ENCODE measurements at regions not wholly inside any gene's neighbourhood (a gene's known extent, or its start where the extent isn't known, plus 50 kb on each side); places are given as distances from the start of the nearest gene placed in this dataset.

- TF ChIP-seq CTCF (IDR thresholded peaks at IDR 0.05) (no peak), POLR2AphosphoS5 (IDR thresholded peaks at IDR 0.05; ENCODE audit: low read depth, low read length) (no peak), REST (IDR thresholded peaks at IDR 0.05; ENCODE audit: insufficient read depth in 1 of 2, low read depth in 2 of 2, low read length in 1 of 2) (no peak), SIN3A (IDR thresholded peaks at IDR 0.05; ENCODE audit: borderline replicate concordance, insufficient read depth, low read depth, low read length) (no peak), TCF7L2 (IDR thresholded peaks at IDR 0.05; ENCODE audit: low read depth, low read length) (no peak)
- in situ Hi-C loops (cut with HindIII; ENCODE audit: low pct_unique_long_range_greater_than_20kb, low sequenced_read_pairs), result no loop called here
- intact Hi-C loops (cut with micrococcal nuclease; ENCODE audit: unreplicated experiment), result no loop called here
- no TSS peak for BruUV-seq (replicated peaks)
- H3K27me3 ChIP-seq (ENCODE audit: control insufficient read depth, insufficient read depth, low read length), result no peaks in the 10 kb centered on the region
- no peak overlapping the region for H3K27ac ChIP-seq (ENCODE audit: low read length)
- H3K36me3 ChIP-seq (ENCODE audit: control insufficient read depth, insufficient read depth, low read length), result no peaks in the 10 kb centered on the region
- DNase-seq (ENCODE audit: low read depth, low spot score) (no peak), ATAC-seq (no peak)
- ChIA-PET POLR2A (no interaction called here), CTCF (no interaction called here)
- H3K4me1 ChIP-seq (ENCODE audit: control insufficient read depth, insufficient read depth, low read length), result no peaks in the 10 kb centered on the region
- H3K9me3 ChIP-seq (ENCODE audit: control insufficient read depth, insufficient read depth, low read depth, low read length), result no peaks in the 10 kb centered on the region
- no peak overlapping the region for H3K4me3 ChIP-seq (ENCODE audit: low read depth in 2 of 2, low read length in 2 of 2)
These were observed 438.6 kb downstream of the KLF5 start for GRCh38 chr13:73497430-73497829.

DNA sequence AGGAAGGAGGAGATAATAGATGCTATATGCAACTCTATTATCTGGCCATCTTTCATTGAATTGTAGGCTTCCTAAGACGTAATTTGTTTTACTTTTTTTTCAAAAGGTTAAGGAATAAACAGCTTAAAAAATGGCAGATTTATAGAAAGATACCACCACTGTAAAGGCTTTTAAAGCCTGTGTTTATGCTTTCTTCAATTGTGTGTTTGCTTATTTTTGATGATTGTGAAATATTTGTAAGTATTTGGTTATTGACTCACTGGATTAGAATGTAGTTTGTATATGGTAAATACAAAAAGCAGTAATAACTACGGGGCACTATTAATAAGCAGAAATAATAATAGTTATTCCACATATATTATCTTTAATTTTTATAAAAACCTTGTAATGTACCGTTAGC is 437.9 kb downstream of the KLF5 start:
- ChIA-PET CTCF (no interaction called here), POLR2A (no interaction called here)
- no peak for ATAC-seq
- Histone ChIP-seq H3K36me3 (ENCODE audit: control insufficient read depth, insufficient read depth, low read length) (no peaks in the 10 kb centered on the region), H3K4me1 (ENCODE audit: control insufficient read depth, insufficient read depth, low read length) (no peaks in the 10 kb centered on the region), H3K27ac (ENCODE audit: low read length) (no peak overlapping the region), H3K9me3 (ENCODE audit: control insufficient read depth, insufficient read depth, low read depth, low read length) (no peaks in the 10 kb centered on the region), H3K4me3 (ENCODE audit: low read depth in 2 of 2, low read length in 2 of 2) (no peak overlapping the region), H3K27me3 (ENCODE audit: control insufficient read depth, insufficient read depth, low read length) (no peaks in the 10 kb centered on the region)
- no TSS peak for BruUV-seq (replicated peaks)
- TF ChIP-seq REST (IDR thresholded peaks at IDR 0.05; ENCODE audit: insufficient read depth in 1 of 2, low read depth in 2 of 2, low read length in 1 of 2), result no peak
- TF ChIP-seq TCF7L2 (IDR thresholded peaks at IDR 0.05; ENCODE audit: low read depth, low read length), result no peak
- TF ChIP-seq SIN3A (IDR thresholded peaks at IDR 0.05; ENCODE audit: borderline replicate concordance, insufficient read depth, low read depth, low read length), result no peak
- TF ChIP-seq CTCF (IDR thresholded peaks at IDR 0.05), result no peak
- TF ChIP-seq POLR2AphosphoS5 (IDR thresholded peaks at IDR 0.05; ENCODE audit: low read depth, low read length), result no peak
- intact Hi-C loops (cut with micrococcal nuclease; ENCODE audit: unreplicated experiment), result no loop called here
- in situ Hi-C loops (cut with HindIII; ENCODE audit: low pct_unique_long_range_greater_than_20kb, low sequenced_read_pairs), result no loop called here
- no peak for DNase-seq (ENCODE audit: low read depth, low spot score)
